Activated naive CD8-positive, alpha-beta T cell treated with anti-CD3 and anti-CD28 coated beads, Interleukin-2, amount 10 ng/mL, durations not matched to agents 7 days and 5 days (primary cell): ENCODE measurements at regions not wholly inside any gene's neighbourhood (a gene's known extent, or its start where the extent isn't known, plus 50 kb on each side); places are given as distances from the start of the nearest gene placed in this dataset.
"Not testable (repeated sequence)": the region's sequence is repeated elsewhere in the genome, so short reads cannot be mapped to it uniquely, and the experiment has no call there.

Source experiments
- ATAC-seq: fragments of 150-1000 bp; cut with Tn5 transposase; one replicate; pipeline ENCODE4 v1.10.0; 2021; ENCODE audit warnings: low read depth, moderate library complexity
- POLR2A ChIA-PET: fragments of 350-600 bp; sonication (Branson Sonifier 250); formaldehyde crosslinking; loops from one replicate; lab custom pipeline; 2021; ENCODE audit warnings: antibody characterized with exemption; lab: Charles Lee
- DNase-seq: peaks from one replicate; pipeline ENCODE4 v3.0.0; 2021
- H3K27ac Mint-ChIP-seq: one replicate; pipeline ENCODE4 v1.8.0; 2022; ENCODE audit warnings: mild to moderate bottlenecking, mixed read lengths
- H3K27me3 Mint-ChIP-seq: one replicate; pipeline ENCODE4 v1.8.0; 2022; ENCODE audit warnings: mild to moderate bottlenecking, moderate library complexity, mixed read lengths
- H3K36me3 Mint-ChIP-seq: one replicate; pipeline ENCODE4 v1.8.0; 2021; ENCODE audit warnings: mild to moderate bottlenecking, mixed read lengths
- H3K4me1 Mint-ChIP-seq: one replicate; pipeline ENCODE4 v1.8.0; 2021; ENCODE audit warnings: mixed read lengths
- H3K4me3 Mint-ChIP-seq: one replicate; pipeline ENCODE4 v1.8.0; 2022; ENCODE audit warnings: mild to moderate bottlenecking, moderate library complexity, mixed read lengths
- H3K9me3 Mint-ChIP-seq: one replicate; pipeline ENCODE4 v1.8.0; 2021; ENCODE audit warnings: mixed read lengths

GRCh38 chr2:183799761-183800160 lies 675.5 kb downstream of the NUP35 start:
- Mint-ChIP-seq H3K27me3 (no peaks in the 10 kb centered on the region), H3K9me3 (peaks cover 10% of the 10 kb centered on the region), H3K4me1 (no peaks in the 10 kb centered on the region), H3K4me3 (no peak overlapping the region), H3K27ac (no peak overlapping the region), H3K36me3 (no peaks in the 10 kb centered on the region)
- POLR2A ChIA-PET: no interaction called here
- ATAC-seq: no peak
- DNase-seq: no peak

DNA sequence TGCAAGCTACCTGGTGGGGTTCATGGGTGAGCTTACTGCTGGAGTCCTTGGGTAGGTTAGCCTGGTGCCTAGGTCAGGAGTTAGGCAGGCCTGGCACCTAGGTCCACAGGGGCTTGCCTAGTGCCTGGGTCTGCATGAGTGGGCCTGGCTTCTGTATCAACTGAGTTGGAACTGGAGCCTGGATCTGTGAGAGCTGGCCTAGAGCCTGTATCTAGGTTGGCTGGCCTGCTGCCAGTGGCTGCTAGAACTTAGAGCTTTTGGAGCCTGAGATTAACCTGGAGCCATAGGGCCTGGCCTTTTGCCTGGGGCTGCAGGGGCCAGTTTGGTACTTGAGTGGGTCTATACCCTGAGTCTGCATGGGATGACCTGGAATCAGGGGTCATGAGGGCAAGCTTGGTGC lies 679.4 kb downstream of the NUP35 start:
- DNase-seq (no peak), ATAC-seq (no peak)
- Mint-ChIP-seq H3K4me1 (no peaks in the 10 kb centered on the region), H3K27ac (no peak overlapping the region), H3K9me3 (no peaks in the 10 kb centered on the region), H3K4me3 (no peak overlapping the region), H3K27me3 (no peaks in the 10 kb centered on the region), H3K36me3 (no peaks in the 10 kb centered on the region)
- POLR2A ChIA-PET: no interaction called here

DNA sequence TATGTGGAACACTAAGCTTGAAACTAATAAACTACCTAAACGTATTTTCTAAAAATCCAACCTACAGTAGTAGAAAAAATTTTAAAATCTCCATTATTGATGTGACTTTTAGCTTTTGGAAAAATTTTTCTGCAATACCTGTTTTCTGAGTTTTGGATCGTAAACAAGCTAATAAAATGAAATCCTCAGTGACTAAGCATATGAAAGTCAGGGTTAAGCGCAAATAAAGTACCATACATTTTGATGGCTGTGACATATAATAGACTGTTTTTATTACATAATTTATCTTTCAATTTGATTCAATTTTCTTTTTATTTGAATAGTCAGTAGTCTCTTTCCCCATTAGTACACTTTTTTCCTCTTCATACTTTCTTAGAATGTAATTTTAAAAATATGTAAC lies 683.6 kb downstream of the NUP35 start:
- Mint-ChIP-seq H3K27ac (no peak overlapping the region), H3K4me3 (no peak overlapping the region), H3K4me1 (no peaks in the 10 kb centered on the region), H3K36me3 (no peaks in the 10 kb centered on the region), H3K9me3 (no peaks in the 10 kb centered on the region), H3K27me3 (no peaks in the 10 kb centered on the region)
- POLR2A ChIA-PET: no interaction called here
- no peak for DNase-seq
- ATAC-seq: no peak

- Mint-ChIP-seq H3K4me1 (no peaks in the 10 kb centered on the region), H3K36me3 (no peaks in the 10 kb centered on the region), H3K4me3 (no peak overlapping the region), H3K9me3 (no peaks in the 10 kb centered on the region), H3K27ac (no peak overlapping the region), H3K27me3 (no peaks in the 10 kb centered on the region)
- ATAC-seq (no peak), DNase-seq (no peak)
- POLR2A ChIA-PET: no interaction called here
Observed at GRCh38 chr2:183809404-183809803, 685.2 kb downstream of the NUP35 start.

DNA sequence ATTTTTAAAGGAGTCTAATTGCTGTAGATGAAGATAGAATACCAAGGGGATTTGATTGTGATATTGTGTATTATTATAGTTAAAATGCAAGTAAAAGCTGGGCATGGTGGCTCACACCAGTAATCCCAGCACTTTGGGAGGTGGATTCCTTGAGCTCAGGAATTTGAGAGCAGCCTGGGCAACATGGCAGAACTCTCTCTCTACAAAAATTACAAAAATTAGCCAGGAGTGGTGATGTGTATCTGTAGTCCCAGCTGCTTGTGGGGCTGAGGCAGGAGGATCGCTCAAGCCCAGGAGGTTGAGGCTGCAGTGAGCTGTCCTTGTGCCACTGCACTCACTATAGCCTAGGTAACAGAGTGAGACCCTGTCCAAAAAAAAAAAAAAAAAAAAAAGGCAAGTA lies 687.0 kb downstream of the NUP35 start:
- Mint-ChIP-seq H3K36me3 (no peaks in the 10 kb centered on the region), H3K9me3 (peaks cover 4% of the 10 kb centered on the region), H3K27ac (no peak overlapping the region), H3K4me1 (no peaks in the 10 kb centered on the region), H3K27me3 (no peaks in the 10 kb centered on the region), H3K4me3 (no peak overlapping the region)
- ATAC-seq: no peak
- DNase-seq: no peak
- POLR2A ChIA-PET: no interaction called here

GRCh38 chr2:183812091-183812490 lies 687.8 kb downstream of the NUP35 start:
- H3K36me3 Mint-ChIP-seq: no peaks in the 10 kb centered on the region
- no peak overlapping the region for H3K4me3 Mint-ChIP-seq
- ATAC-seq: no peak
- DNase-seq: no peak
- POLR2A ChIA-PET: no interaction called here
- no peaks in the 10 kb centered on the region for H3K4me1 Mint-ChIP-seq
- H3K9me3 Mint-ChIP-seq: peaks cover 5% of the 10 kb centered on the region
- no peaks in the 10 kb centered on the region for H3K27me3 Mint-ChIP-seq
- no peak overlapping the region for H3K27ac Mint-ChIP-seq

DNA sequence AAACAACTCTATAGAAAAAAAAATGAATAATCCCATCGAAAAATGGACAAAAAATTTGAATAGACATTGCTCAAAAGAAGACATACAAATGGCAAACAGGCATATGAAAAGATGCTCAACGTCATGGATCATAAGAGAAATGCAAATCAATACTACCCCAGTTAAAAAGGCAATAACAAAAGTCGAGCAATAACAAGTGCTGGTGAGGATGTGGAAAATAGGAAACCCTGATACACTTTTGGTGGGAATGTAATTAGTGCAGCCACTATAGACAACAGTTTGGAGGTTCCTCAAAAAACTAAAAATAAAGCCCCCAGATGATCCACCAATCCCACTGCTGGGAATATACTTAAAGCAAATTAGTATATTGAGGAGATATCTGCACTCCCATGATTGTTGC lies 701.5 kb downstream of the NUP35 start:
- ATAC-seq (no peak), DNase-seq (no peak)
- Mint-ChIP-seq H3K36me3 (no peaks in the 10 kb centered on the region), H3K4me1 (no peaks in the 10 kb centered on the region), H3K4me3 (no peak overlapping the region), H3K27ac (no peak overlapping the region), H3K9me3 (peaks cover 13% of the 10 kb centered on the region), H3K27me3 (no peaks in the 10 kb centered on the region)
- POLR2A ChIA-PET: no interaction called here

DNA sequence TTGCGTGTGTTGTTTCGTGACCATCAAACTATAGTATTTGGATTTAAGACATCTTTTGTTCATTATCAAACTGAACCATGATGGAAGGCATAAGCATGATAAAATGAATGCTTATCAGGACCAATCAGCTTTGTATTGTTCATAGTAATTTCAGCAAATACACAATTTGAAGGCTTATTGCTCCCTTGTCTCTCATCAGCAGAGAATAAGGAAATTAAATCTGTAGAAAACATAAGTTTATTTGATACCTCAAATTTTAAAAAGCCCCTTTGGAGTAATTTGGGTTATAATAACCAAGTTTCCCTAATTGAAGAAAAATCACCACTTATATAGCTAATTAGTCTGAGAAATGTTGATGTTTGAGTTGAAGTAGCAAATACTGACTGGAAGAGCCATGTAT lies 705.7 kb downstream of the NUP35 start:
- H3K27ac Mint-ChIP-seq: no peak overlapping the region
- DNase-seq: no peak
- POLR2A ChIA-PET: no interaction called here
- no peak overlapping the region for H3K4me3 Mint-ChIP-seq
- H3K4me1 Mint-ChIP-seq: no peaks in the 10 kb centered on the region
- H3K27me3 Mint-ChIP-seq: no peaks in the 10 kb centered on the region
- H3K9me3 Mint-ChIP-seq: peaks cover 11% of the 10 kb centered on the region
- ATAC-seq: no peak
- H3K36me3 Mint-ChIP-seq: no peaks in the 10 kb centered on the region

DNA sequence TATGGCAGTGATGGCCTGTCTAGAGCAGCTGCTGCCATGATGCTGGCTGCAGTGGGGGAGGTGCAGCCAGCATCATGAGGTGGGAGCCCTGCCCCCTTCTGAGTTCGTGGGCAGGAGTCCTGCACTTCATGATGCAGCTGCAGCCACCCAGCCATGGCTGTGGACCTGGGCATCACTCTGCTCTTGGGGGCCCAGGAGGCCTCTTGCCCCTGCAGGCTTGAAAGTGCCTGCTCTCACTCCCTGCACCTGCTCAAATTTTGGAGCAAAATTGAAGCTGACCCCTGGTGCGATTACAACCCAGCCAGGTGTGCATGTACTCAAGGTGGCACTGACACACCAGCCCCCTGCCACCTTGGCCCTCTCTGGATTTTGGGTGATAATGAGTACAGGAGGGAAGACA lies 712.9 kb downstream of the NUP35 start:
- Mint-ChIP-seq H3K27me3 (no peaks in the 10 kb centered on the region), H3K9me3 (no peaks in the 10 kb centered on the region), H3K4me3 (no peak overlapping the region), H3K4me1 (no peaks in the 10 kb centered on the region), H3K36me3 (no peaks in the 10 kb centered on the region), H3K27ac (no peak overlapping the region)
- POLR2A ChIA-PET: no interaction called here
- ATAC-seq: no peak
- no peak for DNase-seq

DNA sequence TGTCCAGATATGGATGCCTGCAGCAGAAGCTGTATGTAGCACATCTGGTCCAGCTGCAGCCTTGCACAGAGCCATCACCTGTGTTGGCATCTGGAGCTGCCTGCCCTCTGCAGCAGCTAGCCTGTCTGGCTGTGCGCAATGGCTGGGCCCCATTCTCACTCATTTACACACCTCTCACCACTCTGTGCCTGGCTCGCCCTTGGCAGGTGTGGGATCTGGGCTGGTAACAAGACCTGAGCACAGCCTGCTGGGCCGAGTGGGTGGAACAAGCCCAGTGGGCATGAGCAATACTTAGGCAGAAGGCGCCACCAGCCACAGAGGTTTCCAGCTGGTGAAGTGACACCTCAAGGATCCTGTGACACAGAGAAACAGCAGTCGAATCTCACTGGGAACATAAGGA lies 714.1 kb downstream of the NUP35 start:
- POLR2A ChIA-PET: no interaction called here
- Mint-ChIP-seq H3K4me1 (no peaks in the 10 kb centered on the region), H3K9me3 (peaks cover 2% of the 10 kb centered on the region), H3K27ac (no peak overlapping the region), H3K27me3 (no peaks in the 10 kb centered on the region), H3K4me3 (no peak overlapping the region), H3K36me3 (no peaks in the 10 kb centered on the region)
- ATAC-seq (no peak), DNase-seq (no peak)

- ATAC-seq: no peak
- no peak for DNase-seq
- Mint-ChIP-seq H3K27me3 (no peaks in the 10 kb centered on the region), H3K9me3 (peaks cover 2% of the 10 kb centered on the region), H3K27ac (no peak overlapping the region), H3K4me1 (no peaks in the 10 kb centered on the region), H3K36me3 (no peaks in the 10 kb centered on the region), H3K4me3 (no peak overlapping the region)
- POLR2A ChIA-PET: no interaction called here
Observed at GRCh38 chr2:183840061-183840584, 715.9 kb downstream of the NUP35 start.

- ATAC-seq, DNase-seq, POLR2A ChIA-PET, H3K9me3 Mint-ChIP-seq, H3K36me3 Mint-ChIP-seq, H3K4me1 Mint-ChIP-seq, H3K4me3 Mint-ChIP-seq, H3K27me3 Mint-ChIP-seq, H3K27ac Mint-ChIP-seq: not testable (repeated sequence)
Observed at GRCh38 chr2:183849826-183850225, 725.6 kb downstream of the NUP35 start.

GRCh38 chr2:183859129-183859528 lies 734.9 kb downstream of the NUP35 start:
- POLR2A ChIA-PET: no interaction called here
- no peaks in the 10 kb centered on the region for H3K4me1 Mint-ChIP-seq
- H3K4me3 Mint-ChIP-seq: no peak overlapping the region
- H3K27ac Mint-ChIP-seq: no peak overlapping the region
- ATAC-seq: no peak
- H3K27me3 Mint-ChIP-seq: no peaks in the 10 kb centered on the region
- H3K36me3 Mint-ChIP-seq: no peaks in the 10 kb centered on the region
- no peak for DNase-seq
- peaks cover 5% of the 10 kb centered on the region for H3K9me3 Mint-ChIP-seq

GRCh38 chr2:183866666-183867065 lies 731.7 kb upstream of the ZNF804A start:
- DNase-seq: no peak
- no peak for ATAC-seq
- H3K27me3 Mint-ChIP-seq: no peaks in the 10 kb centered on the region
- no peaks in the 10 kb centered on the region for H3K9me3 Mint-ChIP-seq
- no peaks in the 10 kb centered on the region for H3K4me1 Mint-ChIP-seq
- POLR2A ChIA-PET: no interaction called here
- H3K27ac Mint-ChIP-seq: no peak overlapping the region
- H3K36me3 Mint-ChIP-seq: no peaks in the 10 kb centered on the region
- H3K4me3 Mint-ChIP-seq: no peak overlapping the region

- POLR2A ChIA-PET: no interaction called here
- DNase-seq (no peak), ATAC-seq (no peak)
- H3K4me3 Mint-ChIP-seq: no peak overlapping the region
- H3K9me3 Mint-ChIP-seq: no peaks in the 10 kb centered on the region
- no peaks in the 10 kb centered on the region for H3K36me3 Mint-ChIP-seq
- no peak overlapping the region for H3K27ac Mint-ChIP-seq
- H3K27me3 Mint-ChIP-seq: no peaks in the 10 kb centered on the region
- H3K4me1 Mint-ChIP-seq: no peaks in the 10 kb centered on the region
Observed at GRCh38 chr2:183867206-183867605, 731.1 kb upstream of the ZNF804A start.
